Pancreas (tissue), 10 donors: ENCODE measurements at regions not wholly inside any gene's neighbourhood (a gene's known extent, or its start where the extent isn't known, plus 50 kb on each side); places are given as distances from the start of the nearest gene placed in this dataset.

ENCODE experiments used
- ATAC-seq, 4 donors: fragments of 200-7000 bp; cut with Tn5 transposase; one replicate each; pipeline versions ENCODE4 v1.8.0 to v1.9.1; 2020; ENCODE audit warnings: mild to moderate bottlenecking in 4 of 4, moderate library complexity in 4 of 4
- DNase-seq, 6 donors: peaks; one replicate each; pipeline ENCODE4 v3.0.0-alpha.2; 2020
- FAIRE-seq: peaks from 2 replicates; lab custom pipeline; 2012; peaks lifted over from hg19 to GRCh38; lab: Jason Lieb, UNC
- H3K27ac ChIP-seq, 4 donors: fragments of 200-600 bp; sonication (generic); 1 replicate in 3 of 4; 2 replicates in 1 of 4; pipeline versions ENCODE4 v1.5.0 to v1.8.0; 2020
- H3K27me3 ChIP-seq, 4 donors: fragments of 200-600 bp; one replicate each; pipeline ENCODE4 v1.8.0; 2021
- H3K36me3 ChIP-seq, 3 donors: fragments of 200-600 bp; sonication (generic) in 1 of 3; one replicate each; pipeline versions ENCODE4 v1.5.0 to v1.8.0; 2020 to 2021
- H3K4me1 ChIP-seq, 3 donors: fragments of 200-600 bp; one replicate each; pipeline ENCODE4 v1.8.0; 2021
- H3K4me3 ChIP-seq, 4 donors: fragments of 200-600 bp; sonication (generic) in 2 of 4; one replicate each; pipeline versions ENCODE4 v1.5.0 to v1.8.0; 2020 to 2021
- H3K9me3 ChIP-seq, 4 donors: fragments of 200-600 bp; one replicate each; pipeline ENCODE4 v1.8.0; 2021
- WGBS, 2 donors: extraction: QIAGEN DNeasy Blood & Tissue Kit; methylation state at CpG; one replicate each; pipeline ENCODE4 v1.1.7; 2013; 5-methylcytosine and 5-hydroxymethylcytosine counted together
- intact Hi-C, 3 donors: fragments of 100-400 bp; cut with DNase I; formaldehyde crosslinking; loops; one replicate each; pipeline versions ENCODE4 v1.11.1 to v1.14.2; 2022
- TF ChIP-seq, protein P1 (sequence below), 4 donors: fragments of 200-600 bp; sonication (generic) in 3 of 4; IDR thresholded peaks; one replicate each; pipeline versions ENCODE4 v1.5.0 to v1.8.0; 2021; ENCODE audit warnings: antibody characterized with exemption in 4 of 4
- donor health status: healthy with polysubstance abuse.
- donor health status: DM: no; HTN: no; CAD: no; lungs with moderate emphysema.
- donor health status: DM: no; HTN: no; CAD: no.
- donor health status: control.
- donor health status: control.
- donor health status: Bipolar disorder and iron deficiency.
- donor health status: DM: yes; HTN: yes; CAD: no.
- donor health status: DM: no; HTN: no; CAD: no.
- donor health status: DM: no; HTN: no; CAD: no.
- donor health status: DM: yes; HTN: yes; CAD: no.

DNA sequence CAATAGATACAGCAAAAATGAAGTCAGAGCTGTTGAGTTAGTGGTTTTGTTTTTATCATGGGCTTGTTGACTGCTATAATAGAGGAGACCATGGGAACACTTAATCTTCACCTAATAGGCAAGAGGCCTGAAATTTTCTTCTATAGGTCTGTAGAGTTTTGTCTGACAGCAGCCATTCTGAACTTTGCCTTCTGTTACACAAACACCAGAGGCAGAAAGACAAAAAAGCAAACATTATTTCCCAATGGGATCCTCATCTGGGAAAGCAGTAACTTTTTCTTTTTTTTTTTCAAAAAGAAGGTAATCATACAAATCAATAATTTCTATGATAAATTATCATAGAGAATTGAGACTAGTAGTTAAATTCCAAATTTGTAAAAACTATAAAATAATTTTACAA, 494.1 kb downstream of the TOX3 start:
- no peak overlapping the region for H3K4me3 ChIP-seq
- H3K36me3 ChIP-seq = no peaks in the 10 kb centered on the region
- TF ChIP-seq, protein P1, sequence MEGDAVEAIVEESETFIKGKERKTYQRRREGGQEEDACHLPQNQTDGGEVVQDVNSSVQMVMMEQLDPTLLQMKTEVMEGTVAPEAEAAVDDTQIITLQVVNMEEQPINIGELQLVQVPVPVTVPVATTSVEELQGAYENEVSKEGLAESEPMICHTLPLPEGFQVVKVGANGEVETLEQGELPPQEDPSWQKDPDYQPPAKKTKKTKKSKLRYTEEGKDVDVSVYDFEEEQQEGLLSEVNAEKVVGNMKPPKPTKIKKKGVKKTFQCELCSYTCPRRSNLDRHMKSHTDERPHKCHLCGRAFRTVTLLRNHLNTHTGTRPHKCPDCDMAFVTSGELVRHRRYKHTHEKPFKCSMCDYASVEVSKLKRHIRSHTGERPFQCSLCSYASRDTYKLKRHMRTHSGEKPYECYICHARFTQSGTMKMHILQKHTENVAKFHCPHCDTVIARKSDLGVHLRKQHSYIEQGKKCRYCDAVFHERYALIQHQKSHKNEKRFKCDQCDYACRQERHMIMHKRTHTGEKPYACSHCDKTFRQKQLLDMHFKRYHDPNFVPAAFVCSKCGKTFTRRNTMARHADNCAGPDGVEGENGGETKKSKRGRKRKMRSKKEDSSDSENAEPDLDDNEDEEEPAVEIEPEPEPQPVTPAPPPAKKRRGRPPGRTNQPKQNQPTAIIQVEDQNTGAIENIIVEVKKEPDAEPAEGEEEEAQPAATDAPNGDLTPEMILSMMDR (IDR thresholded peaks at IDR 0.05) = no peak
- DNase-seq (no peak), FAIRE-seq (no peak), ATAC-seq (no peak)
- no peak overlapping the region for H3K27ac ChIP-seq
- no peaks in the 10 kb centered on the region for H3K4me1 ChIP-seq
- no peaks in the 10 kb centered on the region for H3K9me3 ChIP-seq
- no peaks in the 10 kb centered on the region for H3K27me3 ChIP-seq
- intact Hi-C loops = no loop called here

- no peaks in the 10 kb centered on the region for H3K27me3 ChIP-seq
- FAIRE-seq (no peak), ATAC-seq (no peak), DNase-seq (no peak)
- no peaks in the 10 kb centered on the region for H3K9me3 ChIP-seq
- TF ChIP-seq, protein P1 (IDR thresholded peaks at IDR 0.05) = no peak
- no peak overlapping the region for H3K4me3 ChIP-seq
- no peaks in the 10 kb centered on the region for H3K4me1 ChIP-seq
- H3K27ac ChIP-seq = no peak overlapping the region
- 65 to 69% methylated on average over 1 of the region's 1 CpG for WGBS, 2 donors
- no peaks in the 10 kb centered on the region for H3K36me3 ChIP-seq
- intact Hi-C loops = no loop called here
These were observed 495.4 kb downstream of the TOX3 start for GRCh38 chr16:52051414-52052172.

DNA sequence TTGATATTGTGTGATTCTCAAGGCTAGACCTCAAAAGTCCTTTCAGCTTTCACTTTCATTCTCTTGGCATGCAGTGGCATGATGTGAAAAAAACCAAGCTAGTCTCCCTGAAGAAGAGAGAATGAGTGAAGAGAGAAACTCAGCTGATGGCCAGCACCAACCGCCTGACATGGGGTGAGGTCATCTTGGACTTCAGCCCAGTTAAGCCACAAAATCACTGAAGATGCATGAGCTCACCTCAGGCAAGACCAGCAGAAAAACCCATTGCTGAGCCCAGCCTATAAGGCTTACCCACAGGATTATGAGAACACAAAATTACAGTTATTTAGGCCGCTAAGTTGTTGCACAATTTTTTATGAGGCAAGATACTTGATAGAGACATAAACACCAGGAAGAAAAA, 496.5 kb downstream of the TOX3 start:
- intact Hi-C loops = no loop called here
- DNase-seq (no peak), ATAC-seq (no peak), FAIRE-seq (no peak)
- H3K9me3 ChIP-seq = no peaks in the 10 kb centered on the region
- TF ChIP-seq, protein P1 (IDR thresholded peaks at IDR 0.05) = no peak
- H3K27me3 ChIP-seq = no peaks in the 10 kb centered on the region
- no peak overlapping the region for H3K27ac ChIP-seq
- H3K4me1 ChIP-seq = no peaks in the 10 kb centered on the region
- 56 to 72% methylated on average over 2 of the region's 2 CpGs for WGBS, 2 donors
- H3K36me3 ChIP-seq = no peaks in the 10 kb centered on the region
- no peak overlapping the region for H3K4me3 ChIP-seq

DNA sequence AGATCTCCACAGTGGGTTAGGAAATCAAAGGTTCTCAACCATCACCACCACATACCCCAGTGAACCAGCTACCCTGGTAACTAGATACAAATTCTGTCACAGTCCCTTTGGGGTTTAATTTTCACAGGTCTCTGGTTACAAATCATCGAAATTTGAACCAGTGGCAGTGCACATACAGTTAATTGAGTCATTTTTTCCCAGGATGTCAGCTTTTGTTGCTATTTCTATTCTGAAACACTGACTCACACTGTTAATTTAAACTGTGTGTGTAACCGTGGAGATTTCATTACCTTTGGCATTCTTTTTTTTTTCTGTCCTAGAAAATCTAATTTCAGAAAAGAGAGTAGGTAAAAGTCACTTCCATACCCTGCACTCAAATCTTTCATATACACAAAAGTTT, 511.5 kb downstream of the TOX3 start:
- Histone ChIP-seq H3K4me1 (no peaks in the 10 kb centered on the region), H3K27me3 (no peaks in the 10 kb centered on the region), H3K4me3 (no peak overlapping the region), H3K27ac (no peak overlapping the region), H3K36me3 (no peaks in the 10 kb centered on the region), H3K9me3 (no peaks in the 10 kb centered on the region)
- ATAC-seq (no peak), DNase-seq (no peak), FAIRE-seq (no peak)
- 38 to 46% methylated on average over 2 of the region's 2 CpGs for WGBS, 2 donors
- intact Hi-C loops = no loop called here
- TF ChIP-seq, protein P1 (IDR thresholded peaks at IDR 0.05) = no peak

GRCh38 chr16:52034830-52035229, 512.1 kb downstream of the TOX3 start:
- Histone ChIP-seq H3K9me3 (no peaks in the 10 kb centered on the region), H3K4me3 (no peak overlapping the region), H3K36me3 (no peaks in the 10 kb centered on the region), H3K27ac (no peak overlapping the region), H3K4me1 (no peaks in the 10 kb centered on the region), H3K27me3 (no peaks in the 10 kb centered on the region)
- intact Hi-C loops = no loop called here
- DNase-seq (no peak), ATAC-seq (no peak), FAIRE-seq (no peak)
- TF ChIP-seq, protein P1 (IDR thresholded peaks at IDR 0.05) = no peak
